ENCODE measurements at regions not wholly inside any gene's neighbourhood (a gene's known extent, or its start where the extent isn't known, plus 50 kb on each side); places are given as distances from the start of the nearest gene placed in this dataset.

DNA sequence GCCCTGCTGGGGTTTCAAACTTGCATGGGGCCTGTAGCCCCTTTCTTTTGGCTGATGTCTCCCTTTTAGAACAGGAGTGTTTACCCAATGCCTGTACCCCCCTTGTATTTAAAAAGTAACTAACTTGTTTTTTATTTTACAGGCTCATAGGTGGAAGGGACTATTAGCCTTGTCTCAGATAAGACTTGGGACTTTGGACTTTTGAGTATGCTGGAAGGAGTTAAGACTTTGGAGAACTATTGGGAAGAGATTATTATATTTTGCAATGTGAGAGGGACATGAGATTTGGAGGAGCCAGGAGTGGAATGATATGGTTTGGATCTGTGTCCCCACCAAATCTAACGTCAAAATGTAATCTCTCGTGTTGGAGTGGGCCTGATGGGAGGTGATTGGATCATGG lies 314.9 kb upstream of the SP8 start:
- no peak overlapping the region for H3K27ac ChIP-seq (ENCODE audit: insufficient read depth, low read depth, low read length)
- no peak overlapping the region for H2AFZ ChIP-seq (ENCODE audit: low read depth, low read length)
- CTCF ChIA-PET = no interaction called here
- H3K9me1 ChIP-seq (replicated peaks; ENCODE audit: control insufficient read depth, extremely low read depth, insufficient read depth, low read length) = no peaks in the 10 kb centered on the region
- H3K4me3 ChIP-seq (replicated peaks in 1 of 3; ENCODE audit: insufficient read depth in 1 of 3, low read depth in 1 of 3, low read length in 3 of 3) = no peak overlapping the region
- no peaks in the 10 kb centered on the region for H3K36me3 ChIP-seq (ENCODE audit: control insufficient read depth in 2 of 2, extremely low read depth in 1 of 2, insufficient read depth in 2 of 2, low read length in 2 of 2)
- H3K79me2 ChIP-seq (ENCODE audit: control insufficient read depth, insufficient read depth, low read length) = no peaks in the 10 kb centered on the region
- no peaks in the 10 kb centered on the region for H3K4me1 ChIP-seq (ENCODE audit: control insufficient read depth, extremely low read depth, insufficient read depth, low read length)
- no peak overlapping the region for H3K4me2 ChIP-seq (ENCODE audit: insufficient read depth, low read length)
- no peaks in the 10 kb centered on the region for H3K9me3 ChIP-seq (replicated peaks; ENCODE audit: control insufficient read depth, insufficient read depth, low read length)
- no peaks in the 10 kb centered on the region for H3K27me3 ChIP-seq (ENCODE audit: control insufficient read depth in 2 of 2, insufficient read depth in 2 of 2, low read length in 2 of 2)
- H4K20me1 ChIP-seq (replicated peaks; ENCODE audit: control insufficient read depth, extremely low read depth, insufficient read depth, low read length) = no peaks in the 10 kb centered on the region
- dilution Hi-C loops (cut with MboI; ENCODE audit: extremely low pct_ligation_motif_present, low sequenced_read_pairs) = no loop called here
- FAIRE-seq = no peak
- intact Hi-C loops (cut with micrococcal nuclease) = no loop called here
- POLR2A ChIA-PET = no interaction called here
- TF ChIP-seq POLR2A (IDR thresholded peaks at IDR 0.05; ENCODE audit: low read depth, low read length) (no peak), FOS (IDR thresholded peaks at IDR 0.05; ENCODE audit: borderline replicate concordance, insufficient read depth, low read length) (no peak), POLR2AphosphoS5 (IDR thresholded peaks at IDR 0.05; ENCODE audit: insufficient read depth, low read depth, low read length) (no peak), GATA2 (IDR thresholded peaks at IDR 0.05; ENCODE audit: insufficient read depth, insufficient read length, low read depth, low read length) (no peak), JUN (IDR thresholded peaks at IDR 0.05; ENCODE audit: borderline replicate concordance, insufficient read depth, insufficient read length, low read depth) (no peak), MYC (IDR thresholded peaks at IDR 0.05; ENCODE audit: low read depth, low read length) (no peak)
- TF ChIP-seq, protein P1, sequence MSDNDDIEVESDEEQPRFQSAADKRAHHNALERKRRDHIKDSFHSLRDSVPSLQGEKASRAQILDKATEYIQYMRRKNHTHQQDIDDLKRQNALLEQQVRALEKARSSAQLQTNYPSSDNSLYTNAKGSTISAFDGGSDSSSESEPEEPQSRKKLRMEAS (IDR thresholded peaks at IDR 0.05; ENCODE audit: insufficient read depth, insufficient read length) = no peak
- DNase-seq (ENCODE audit: low read depth, low spot score) = no peak
- H3K9ac ChIP-seq (replicated peaks; ENCODE audit: extremely low read depth, insufficient read depth, low read length) = no peak overlapping the region
- BruUV-seq (replicated peaks) = no TSS peak

GRCh38 chr7:21103426-21104123 lies 316.9 kb upstream of the SP8 start:
- Histone ChIP-seq H2AFZ (ENCODE audit: low read depth, low read length) (no peak overlapping the region), H3K9me3 (replicated peaks; ENCODE audit: control insufficient read depth, insufficient read depth, low read length) (no peaks in the 10 kb centered on the region), H3K4me1 (ENCODE audit: control insufficient read depth, extremely low read depth, insufficient read depth, low read length) (no peaks in the 10 kb centered on the region), H3K27me3 (ENCODE audit: control insufficient read depth in 2 of 2, insufficient read depth in 2 of 2, low read length in 2 of 2) (no peaks in the 10 kb centered on the region), H3K36me3 (ENCODE audit: control insufficient read depth in 2 of 2, extremely low read depth in 1 of 2, insufficient read depth in 2 of 2, low read length in 2 of 2) (no peaks in the 10 kb centered on the region), H3K9me1 (replicated peaks; ENCODE audit: control insufficient read depth, extremely low read depth, insufficient read depth, low read length) (no peaks in the 10 kb centered on the region), H4K20me1 (replicated peaks; ENCODE audit: control insufficient read depth, extremely low read depth, insufficient read depth, low read length) (no peaks in the 10 kb centered on the region), H3K4me3 (replicated peaks in 1 of 3; ENCODE audit: insufficient read depth in 1 of 3, low read depth in 1 of 3, low read length in 3 of 3) (no peak overlapping the region), H3K4me2 (ENCODE audit: insufficient read depth, low read length) (no peak overlapping the region), H3K27ac (ENCODE audit: insufficient read depth, low read depth, low read length) (no peak overlapping the region), H3K9ac (replicated peaks; ENCODE audit: extremely low read depth, insufficient read depth, low read length) (no peak overlapping the region), H3K79me2 (ENCODE audit: control insufficient read depth, insufficient read depth, low read length) (no peaks in the 10 kb centered on the region)
- ChIA-PET POLR2A (no interaction called here), CTCF (no interaction called here)
- no peak for FAIRE-seq
- DNase-seq (ENCODE audit: low read depth, low spot score) = no peak
- intact Hi-C loops (cut with micrococcal nuclease) = no loop called here
- no peak for TF ChIP-seq JUN (IDR thresholded peaks at IDR 0.05; ENCODE audit: borderline replicate concordance, insufficient read depth, insufficient read length, low read depth)
- TF ChIP-seq GATA2 (IDR thresholded peaks at IDR 0.05; ENCODE audit: insufficient read depth, insufficient read length, low read depth, low read length) = no peak
- TF ChIP-seq POLR2A (IDR thresholded peaks at IDR 0.05; ENCODE audit: low read depth, low read length) = no peak
- TF ChIP-seq POLR2AphosphoS5 (IDR thresholded peaks at IDR 0.05; ENCODE audit: insufficient read depth, low read depth, low read length) = no peak
- TF ChIP-seq MYC (IDR thresholded peaks at IDR 0.05; ENCODE audit: low read depth, low read length) = no peak
- no peak for TF ChIP-seq EZH2 (IDR thresholded peaks at IDR 0.05; ENCODE audit: borderline replicate concordance, low read depth, low read length, severe bottlenecking)
- TF ChIP-seq FOS (IDR thresholded peaks at IDR 0.05; ENCODE audit: borderline replicate concordance, insufficient read depth, low read length) = no peak
- TF ChIP-seq, protein P2, sequence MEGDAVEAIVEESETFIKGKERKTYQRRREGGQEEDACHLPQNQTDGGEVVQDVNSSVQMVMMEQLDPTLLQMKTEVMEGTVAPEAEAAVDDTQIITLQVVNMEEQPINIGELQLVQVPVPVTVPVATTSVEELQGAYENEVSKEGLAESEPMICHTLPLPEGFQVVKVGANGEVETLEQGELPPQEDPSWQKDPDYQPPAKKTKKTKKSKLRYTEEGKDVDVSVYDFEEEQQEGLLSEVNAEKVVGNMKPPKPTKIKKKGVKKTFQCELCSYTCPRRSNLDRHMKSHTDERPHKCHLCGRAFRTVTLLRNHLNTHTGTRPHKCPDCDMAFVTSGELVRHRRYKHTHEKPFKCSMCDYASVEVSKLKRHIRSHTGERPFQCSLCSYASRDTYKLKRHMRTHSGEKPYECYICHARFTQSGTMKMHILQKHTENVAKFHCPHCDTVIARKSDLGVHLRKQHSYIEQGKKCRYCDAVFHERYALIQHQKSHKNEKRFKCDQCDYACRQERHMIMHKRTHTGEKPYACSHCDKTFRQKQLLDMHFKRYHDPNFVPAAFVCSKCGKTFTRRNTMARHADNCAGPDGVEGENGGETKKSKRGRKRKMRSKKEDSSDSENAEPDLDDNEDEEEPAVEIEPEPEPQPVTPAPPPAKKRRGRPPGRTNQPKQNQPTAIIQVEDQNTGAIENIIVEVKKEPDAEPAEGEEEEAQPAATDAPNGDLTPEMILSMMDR (IDR thresholded peaks at IDR 0.05; ENCODE audit: extremely low read depth in 1 of 2, insufficient read depth in 1 of 2, low read depth in 1 of 2, low read length in 2 of 2) = no peak
- TF ChIP-seq, protein P1 (IDR thresholded peaks at IDR 0.05; ENCODE audit: insufficient read depth, insufficient read length) = no peak
- no TSS peak for BruUV-seq (replicated peaks)
- dilution Hi-C loops (cut with MboI; ENCODE audit: extremely low pct_ligation_motif_present, low sequenced_read_pairs) = no loop called here

Measured in endothelial cell of umbilical vein (primary cell).